ENCODE measurements at regions not wholly inside any gene's neighbourhood (a gene's known extent, or its start where the extent isn't known, plus 50 kb on each side); places are given as distances from the start of the nearest gene placed in this dataset.

- no peak for DNase-seq (ENCODE audit: low read depth)
Observed at GRCh38 chr21:43302062-43302700, 124.8 kb downstream of the SIK1 start.

GRCh38 chr21:43301409-43302061 is 125.4 kb downstream of the SIK1 start:
- DNase-seq (ENCODE audit: low read depth) = no peak

GRCh38 chr21:43300496-43301408 is 126.2 kb downstream of the SIK1 start:
- no peak for DNase-seq (ENCODE audit: low read depth)

- no peak for DNase-seq (ENCODE audit: low read depth)
Observed at GRCh38 chr21:43299441-43300277, 127.3 kb downstream of the SIK1 start.

- no peak for DNase-seq (ENCODE audit: low read depth)
Observed at GRCh38 chr21:43298546-43299440, 128.1 kb downstream of the SIK1 start.

GRCh38 chr21:43297989-43298388 is 128.9 kb downstream of the SIK1 start:
- no peak for DNase-seq (ENCODE audit: low read depth)

GRCh38 chr21:43297391-43297981 is 128.7 kb downstream of the CRYAA start:
- no peak for DNase-seq (ENCODE audit: low read depth)

- no peak for DNase-seq (ENCODE audit: low read depth)
Observed at GRCh38 chr21:43295066-43295958, 126.5 kb downstream of the CRYAA start.

- no peak for DNase-seq (ENCODE audit: low read depth)
Observed at GRCh38 chr21:43294194-43294902, 125.5 kb downstream of the CRYAA start.

- DNase-seq (ENCODE audit: low read depth) = no peak
Observed at GRCh38 chr21:43292866-43293142, 124.0 kb downstream of the CRYAA start.

- DNase-seq (ENCODE audit: low read depth) = no peak
Observed at GRCh38 chr21:43292041-43292865, 123.4 kb downstream of the CRYAA start.

- DNase-seq (ENCODE audit: low read depth) = no peak
Observed at GRCh38 chr21:43291347-43291950, 122.6 kb downstream of the CRYAA start.

GRCh38 chr21:43290421-43291346 is 121.9 kb downstream of the CRYAA start:
- no peak for DNase-seq (ENCODE audit: low read depth)

- DNase-seq (ENCODE audit: low read depth) = no peak
Observed at GRCh38 chr21:43289966-43290365, 121.2 kb downstream of the CRYAA start.

GRCh38 chr21:43289442-43289841 is 120.6 kb downstream of the CRYAA start:
- no peak for DNase-seq (ENCODE audit: low read depth)
